Panc1 (cell line): ENCODE measurements at regions not wholly inside any gene's neighbourhood (a gene's known extent, or its start where the extent isn't known, plus 50 kb on each side); places are given as distances from the start of the nearest gene placed in this dataset.

Experiments used
- ATAC-seq: fragments of 200-7000 bp; cut with Tn5 transposase; 2 replicates; pipeline ENCODE4 v1.9.1; 2020; ENCODE audit warnings: mild to moderate bottlenecking, moderate library complexity
- BruUV-seq: library from RNA; stranded (reverse); fragments of 400-500 nt; replicated peaks from 2 replicates; lab custom pipeline; 2021; lab: Mats Ljungman, UMichigan
- CTCF ChIA-PET: fragments of 300-600 bp; sonication (Branson Sonifier 250); formaldehyde crosslinking; loops from one replicate; lab custom pipeline; 2022; ENCODE audit warnings: antibody characterized with exemption; lab: Charles Lee
- POLR2A ChIA-PET: fragments of 300-600 bp; sonication (Branson Sonifier 250); formaldehyde crosslinking; loops from one replicate; lab custom pipeline; 2022; ENCODE audit warnings: antibody characterized with exemption; lab: Charles Lee
- DNase-seq: peaks from one replicate; pipeline ENCODE4 v3.0.0-alpha.2; 2010; ENCODE audit warnings: low read depth, low spot score
- H3K27ac ChIP-seq: 2 replicates; pipeline ENCODE4 v1.5.1; 2011; ENCODE audit warnings: mild to moderate bottlenecking, low read length, inconsistent platforms
- H3K27me3 ChIP-seq: fragments of 200-500 bp; sonication (Bioruptor generic); 2 replicates; pipeline ENCODE4 v1.6.0; 2014; ENCODE audit warnings: low read length, inconsistent platforms; ENCODE audit not compliant: control insufficient read depth, insufficient read depth
- H3K36me3 ChIP-seq: fragments of 200-500 bp; sonication (Bioruptor generic); 2 replicates; pipeline ENCODE4 v1.5.1; 2014; ENCODE audit warnings: inconsistent platforms, mild to moderate bottlenecking, low read length, moderate library complexity; ENCODE audit not compliant: control insufficient read depth, insufficient read depth
- H3K4me1 ChIP-seq: 2 replicates; pipeline ENCODE4 v1.5.1; 2011; ENCODE audit warnings: inconsistent platforms, mild to moderate bottlenecking, low read length, moderate library complexity; ENCODE audit not compliant: control insufficient read depth, insufficient read depth
- H3K4me3 ChIP-seq, 2 experiments: 2 replicates each; pipeline ENCODE4 v1.5.1; 2011 to 2012; ENCODE audit warnings: low read depth in 2 of 2, low read length in 2 of 2, mild to moderate bottlenecking in 2 of 2, inconsistent platforms in 1 of 2, moderate library complexity in 1 of 2
- H3K9me3 ChIP-seq: fragments of 200-500 bp; sonication (Bioruptor generic); 2 replicates; pipeline ENCODE4 v1.5.1; 2014; ENCODE audit warnings: low read depth, mild to moderate bottlenecking, inconsistent platforms, low read length, moderate library complexity; ENCODE audit not compliant: control insufficient read depth, insufficient read depth
- CTCF ChIP-seq: fragments of 450-650 bp; IDR thresholded peaks from 2 replicates; pipeline ENCODE4 v1.5.1; 2017; ENCODE audit warnings: mild to moderate bottlenecking
- POLR2AphosphoS5 ChIP-seq: IDR thresholded peaks from 2 replicates; pipeline ENCODE4 v1.6.1; 2012; ENCODE audit warnings: mild to moderate bottlenecking, low read depth, low read length, moderate library complexity
- REST ChIP-seq, 2 experiments: IDR thresholded peaks; 2 replicates each; pipeline ENCODE4 v1.6.1; 2011 to 2012; ENCODE audit warnings: low read depth in 2 of 2, control low read depth in 1 of 2, low read length in 1 of 2, mild to moderate bottlenecking in 1 of 2, moderate library complexity in 1 of 2; ENCODE audit not compliant: insufficient read depth in 1 of 2
- SIN3A ChIP-seq: IDR thresholded peaks from 2 replicates; pipeline ENCODE4 v1.6.1; 2012; ENCODE audit warnings: low read depth, mild to moderate bottlenecking, low read length, moderate library complexity, borderline replicate concordance; ENCODE audit not compliant: insufficient read depth
- TCF7L2 ChIP-seq: IDR thresholded peaks from 2 replicates; pipeline ENCODE4 v1.6.1; 2011; ENCODE audit warnings: mild to moderate bottlenecking, low read depth, low read length, inconsistent platforms
- in situ Hi-C: cut with HindIII; loops from 2 replicates; pipeline ENCODE4 v1.10.0; 2016; ENCODE audit warnings: low sequenced_read_pairs, low pct_unique_long_range_greater_than_20kb
- intact Hi-C: fragments of 100-400 bp; cut with micrococcal nuclease; formaldehyde crosslinking; loops from one replicate; pipeline ENCODE4 v1.10.0; 2022; ENCODE audit not compliant: unreplicated experiment

GRCh38 chr1:90480271-90480835, 236.7 kb downstream of the BARHL2 start:
- Histone ChIP-seq H3K4me3 (no peak overlapping the region), H3K27ac (no peak overlapping the region), H3K36me3 (no peaks in the 10 kb centered on the region), H3K4me1 (no peaks in the 10 kb centered on the region), H3K27me3 (no peaks in the 10 kb centered on the region; the same call in 1 of the 2 replicates), H3K9me3 (no peaks in the 10 kb centered on the region)
- BruUV-seq: no TSS peak
- TF ChIP-seq TCF7L2 (no peak), POLR2AphosphoS5 (no peak), CTCF (no peak), SIN3A (no peak), REST (IDR thresholded peaks at IDR 0.05; ENCODE audit: insufficient read depth in 1 of 2, low read depth in 2 of 2, low read length in 1 of 2) (no peak)
- ATAC-seq: no peak
- ChIA-PET CTCF (no interaction called here), POLR2A (no interaction called here)
- intact Hi-C loops: no loop called here
- in situ Hi-C loops: no loop called here
- DNase-seq: no peak

- in situ Hi-C loops (no loop called here), intact Hi-C loops (no loop called here)
- no TSS peak for BruUV-seq
- Histone ChIP-seq H3K36me3 (no peaks in the 10 kb centered on the region), H3K27ac (no peak overlapping the region), H3K9me3 (no peaks in the 10 kb centered on the region), H3K4me1 (no peaks in the 10 kb centered on the region), H3K4me3 (no peak overlapping the region), H3K27me3 (no peaks in the 10 kb centered on the region; the same call in 1 of the 2 replicates)
- ATAC-seq (no peak), DNase-seq (no peak)
- CTCF ChIA-PET: no interaction called here
- POLR2A ChIA-PET: no interaction called here
- no peak for TF ChIP-seq REST (IDR thresholded peaks at IDR 0.05; ENCODE audit: insufficient read depth in 1 of 2, low read depth in 2 of 2, low read length in 1 of 2)
These were observed 240.1 kb downstream of the BARHL2 start for GRCh38 chr1:90476994-90477393.
